SU-DHL-6 (cell line): ENCODE measurements at regions not wholly inside any gene's neighbourhood (a gene's known extent, or its start where the extent isn't known, plus 50 kb on each side); places are given as distances from the start of the nearest gene placed in this dataset.

Source experiments
- EZH2phosphoT487 ChIP-seq: fragments of 200-600 bp; sonication (generic), shearing (Covaris generic); conservative IDR thresholded peaks from 2 replicates; pipeline ENCODE4 v1.6.1; 2018; ENCODE audit warnings: mild to moderate bottlenecking, antibody characterized with exemption, low read length, moderate library complexity, mixed read lengths
- TF ChIP-seq, protein P1 (sequence below): fragments of 200-600 bp; sonication (generic); IDR thresholded peaks from one replicate; pipeline ENCODE4 v1.5.1; 2017; ENCODE audit warnings: antibody characterized with exemption, mild to moderate bottlenecking, low read length, moderate library complexity; ENCODE audit not compliant: insufficient read depth, poor library complexity, severe bottlenecking

DNA sequence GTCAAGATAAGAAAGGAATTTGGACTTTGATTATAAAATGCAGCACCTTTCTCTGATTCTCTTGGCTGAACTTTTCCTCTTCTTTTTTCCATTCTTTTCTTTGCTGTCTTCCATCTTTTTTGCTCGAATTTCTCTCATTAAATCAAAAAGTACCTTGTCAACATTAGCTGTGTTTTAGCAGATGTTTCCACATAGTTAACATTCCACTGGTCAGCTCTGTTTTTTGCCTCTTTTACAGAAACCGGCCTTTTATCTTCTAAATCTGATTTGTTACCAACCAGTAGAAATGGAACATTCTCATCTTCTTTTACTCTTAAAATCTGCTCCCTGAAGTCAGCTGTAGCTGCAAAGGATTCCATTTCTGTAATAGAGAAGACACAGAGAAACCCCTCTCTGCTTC lies 71.1 kb upstream of the SYT1 start:
- TF ChIP-seq, protein P1, sequence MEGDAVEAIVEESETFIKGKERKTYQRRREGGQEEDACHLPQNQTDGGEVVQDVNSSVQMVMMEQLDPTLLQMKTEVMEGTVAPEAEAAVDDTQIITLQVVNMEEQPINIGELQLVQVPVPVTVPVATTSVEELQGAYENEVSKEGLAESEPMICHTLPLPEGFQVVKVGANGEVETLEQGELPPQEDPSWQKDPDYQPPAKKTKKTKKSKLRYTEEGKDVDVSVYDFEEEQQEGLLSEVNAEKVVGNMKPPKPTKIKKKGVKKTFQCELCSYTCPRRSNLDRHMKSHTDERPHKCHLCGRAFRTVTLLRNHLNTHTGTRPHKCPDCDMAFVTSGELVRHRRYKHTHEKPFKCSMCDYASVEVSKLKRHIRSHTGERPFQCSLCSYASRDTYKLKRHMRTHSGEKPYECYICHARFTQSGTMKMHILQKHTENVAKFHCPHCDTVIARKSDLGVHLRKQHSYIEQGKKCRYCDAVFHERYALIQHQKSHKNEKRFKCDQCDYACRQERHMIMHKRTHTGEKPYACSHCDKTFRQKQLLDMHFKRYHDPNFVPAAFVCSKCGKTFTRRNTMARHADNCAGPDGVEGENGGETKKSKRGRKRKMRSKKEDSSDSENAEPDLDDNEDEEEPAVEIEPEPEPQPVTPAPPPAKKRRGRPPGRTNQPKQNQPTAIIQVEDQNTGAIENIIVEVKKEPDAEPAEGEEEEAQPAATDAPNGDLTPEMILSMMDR: no peak
- TF ChIP-seq EZH2phosphoT487: no peak
